Right lobe of liver (tissue), 6 donors: ENCODE measurements at regions not wholly inside any gene's neighbourhood (a gene's known extent, or its start where the extent isn't known, plus 50 kb on each side); places are given as distances from the start of the nearest gene placed in this dataset.
A peak's percentile ranks its signal among the peaks of the same experiment; 100 is the strongest.

Source experiments
- ATAC-seq, 4 donors: fragments of 200-7000 bp; cut with Tn5 transposase; one replicate each; pipeline ENCODE4 v1.9.1; 2020; ENCODE audit warnings: mild to moderate bottlenecking in 4 of 4, moderate library complexity in 4 of 4
- DNase-seq, 3 donors: peaks; one replicate each; pipeline ENCODE4 v3.0.0-alpha.2; 2020
- H3K27ac ChIP-seq, 3 donors: fragments of 200-600 bp; one replicate each; pipeline ENCODE4 v1.8.0; 2022
- H3K27me3 ChIP-seq, 2 donors: fragments of 200-600 bp; one replicate each; pipeline ENCODE4 v1.8.0; 2022
- H3K36me3 ChIP-seq, 4 donors: fragments of 200-600 bp; sonication (generic) in 1 of 4; one replicate each; pipeline versions ENCODE4 v1.5.1 to v1.8.0; 2017 to 2022; ENCODE audit warnings: control low read depth in 1 of 4
- H3K4me1 ChIP-seq, 4 donors: fragments of 200-600 bp; sonication (generic) in 1 of 4; one replicate each; pipeline versions ENCODE4 v1.5.1 to v1.8.0; 2017 to 2022; ENCODE audit warnings: control low read depth in 1 of 4
- H3K4me3 ChIP-seq, 3 donors: fragments of 200-600 bp; one replicate each; pipeline ENCODE4 v1.8.0; 2022
- H3K9me3 ChIP-seq, 4 donors: fragments of 200-600 bp; sonication (generic) in 1 of 4; one replicate each; pipeline versions ENCODE4 v1.5.1 to v1.8.0; 2017 to 2022; ENCODE audit warnings: control low read depth in 1 of 4
- CTCF ChIP-seq, 4 donors: fragments of 200-600 bp in 3 of 4; fragments of 450-650 bp in 1 of 4; IDR thresholded peaks; one replicate each; pipeline versions ENCODE4 v1.5.1 to v1.8.0; 2016 to 2022; ENCODE audit warnings: antibody characterized with exemption in 4 of 4, mild to moderate bottlenecking in 2 of 4
- POLR2A ChIP-seq: fragments of 450-650 bp; IDR thresholded peaks from one replicate; pipeline ENCODE4 v1.6.1; 2017; ENCODE audit warnings: antibody characterized with exemption, mild to moderate bottlenecking
- WGBS: methylation state at CpG from one replicate; pipeline ENCODE4 v1.1.6; 2018; ENCODE audit warnings: low coverage, low lambda C conversion rate; ENCODE audit not compliant: insufficient coverage; ENCODE audit errors: missing lambda C conversion rate; 5-methylcytosine and 5-hydroxymethylcytosine counted together
- intact Hi-C, 2 donors: fragments of 100-400 bp; cut with DNase I; formaldehyde crosslinking; loops; one replicate each; pipeline versions ENCODE4 v1.11.2 to v1.14.1; 2022
- donor health status: DM: no; HTN: yes; CAD: no.
- donor health status: DM: no; HTN: no; CAD: no.
- donor health status: DM: no; HTN: no; CAD: no.
- donor health status: DM: no; HTN: yes; CAD: no.
- donor health status: DM: no; HTN: yes; CAD: no.

- H3K36me3 ChIP-seq, result no peaks in the 10 kb centered on the region
- H3K27me3 ChIP-seq, result no peaks in the 10 kb centered on the region
- TF ChIP-seq POLR2A (no peak), CTCF (IDR thresholded peaks at IDR 0.05) (no peak)
- H3K9me3 ChIP-seq, result peaks cover 0 to 7% (median 0%) of the 10 kb centered on the region in 4 donors
- intact Hi-C loops, result no loop called here
- no peak overlapping the region for H3K4me3 ChIP-seq
- peak; percentile 82 to 97 (median 92) for ATAC-seq
- WGBS, result 21% methylated on average over 5 of the region's 5 CpGs
- DNase-seq, result peak in 1 of 3 donors; percentile 58
- H3K4me1 ChIP-seq, result peaks cover 0 to 29% (median 4%) of the 10 kb centered on the region in 4 donors
- H3K27ac ChIP-seq, result peak overlapping the region in 2 of 3 donors; percentile 56 to 64
Observed at GRCh38 chr4:169915545-169915944, 110.7 kb downstream of the MFAP3L start.

GRCh38 chr4:169914866-169915265 lies 111.3 kb downstream of the MFAP3L start:
- ATAC-seq (peak in 1 of 4 donors; percentile 9), DNase-seq (no peak)
- H3K9me3 ChIP-seq, result peaks cover 0 to 7% (median 0%) of the 10 kb centered on the region in 4 donors
- H3K36me3 ChIP-seq, result no peaks in the 10 kb centered on the region
- TF ChIP-seq POLR2A (no peak), CTCF (IDR thresholded peaks at IDR 0.05) (no peak)
- peak overlapping the region in 2 of 3 donors; percentile 38 to 64 for H3K27ac ChIP-seq
- H3K4me3 ChIP-seq, result no peak overlapping the region
- no peaks in the 10 kb centered on the region for H3K27me3 ChIP-seq
- 63% methylated on average over 3 of the region's 3 CpGs for WGBS
- peaks cover 0 to 36% (median 5%) of the 10 kb centered on the region in 4 donors for H3K4me1 ChIP-seq
- intact Hi-C loops, result no loop called here

GRCh38 chr4:169912996-169913395 lies 113.2 kb downstream of the MFAP3L start:
- Histone ChIP-seq H3K9me3 (peaks cover 0 to 7% (median 0%) of the 10 kb centered on the region in 4 donors), H3K4me3 (no peak overlapping the region), H3K36me3 (no peaks in the 10 kb centered on the region), H3K27ac (no peak overlapping the region), H3K27me3 (no peaks in the 10 kb centered on the region), H3K4me1 (peaks cover 0 to 55% (median 7%) of the 10 kb centered on the region in 4 donors)
- no peak for ATAC-seq
- TF ChIP-seq POLR2A (no peak), CTCF (IDR thresholded peaks at IDR 0.05) (no peak)
- intact Hi-C loops, result no loop called here
- 82% methylated on average over 3 of the region's 3 CpGs for WGBS
- no peak for DNase-seq

GRCh38 chr4:169909897-169910296 lies 116.3 kb downstream of the MFAP3L start:
- no peak for TF ChIP-seq POLR2A
- TF ChIP-seq CTCF (IDR thresholded peaks at IDR 0.05), result no peak
- intact Hi-C loops, result loop anchor here in 1 of 2 donors (10.0 kb wide), 1 partner anchor 125 kb away; no protein-coding TSS in a partner anchor
- no peak for DNase-seq
- peak overlapping the region in 2 of 3 donors; percentile 37 to 64 for H3K27ac ChIP-seq
- 5% methylated on average over 2 of the region's 2 CpGs for WGBS
- H3K36me3 ChIP-seq, result no peaks in the 10 kb centered on the region
- peaks cover 0 to 71% (median 13%) of the 10 kb centered on the region in 4 donors for H3K4me1 ChIP-seq
- no peaks in the 10 kb centered on the region for H3K27me3 ChIP-seq
- H3K9me3 ChIP-seq, result no peaks in the 10 kb centered on the region
- peak; percentile 16 to 43 (median 36) for ATAC-seq
- H3K4me3 ChIP-seq, result no peak overlapping the region
